Keratinocyte (primary cell): ENCODE measurements at regions not wholly inside any gene's neighbourhood (a gene's known extent, or its start where the extent isn't known, plus 50 kb on each side); places are given as distances from the start of the nearest gene placed in this dataset.

Source experiments
- DNase-seq: peaks from one replicate; pipeline ENCODE4 v3.0.0-alpha.2; 2011; ENCODE audit warnings: low read depth, missing footprints, low spot score
- FAIRE-seq: peaks from 2 replicates; lab custom pipeline; 2011; peaks lifted over from hg19 to GRCh38; lab: Jason Lieb, UNC
- H2AFZ ChIP-seq: 2 replicates; pipeline ENCODE4 v1.6.0; 2012; ENCODE audit warnings: low read length, control low read depth, inconsistent platforms; ENCODE audit not compliant: control insufficient read depth
- H3K27ac ChIP-seq: 2 replicates; pipeline ENCODE4 v1.5.1; 2011; ENCODE audit warnings: low read length; ENCODE audit not compliant: control insufficient read depth, insufficient read depth
- H3K27me3 ChIP-seq: 3 replicates; pipeline ENCODE4 v1.6.0; 2011; ENCODE audit warnings: low read length; ENCODE audit not compliant: control insufficient read depth, insufficient read depth; ENCODE audit errors: extremely low read depth
- H3K36me3 ChIP-seq, 2 experiments: 2 replicates in 1 of 2; 3 replicates in 1 of 2; pipeline ENCODE4 v1.5.1; 2011; ENCODE audit warnings: low read length in 2 of 2, mild to moderate bottlenecking in 1 of 2; ENCODE audit not compliant: control insufficient read depth in 2 of 2, insufficient read depth in 2 of 2; ENCODE audit errors: extremely low read depth in 1 of 2
- H3K4me1 ChIP-seq: 3 replicates; pipeline ENCODE4 v1.5.1; 2011; ENCODE audit warnings: low read length; ENCODE audit not compliant: control insufficient read depth, insufficient read depth; ENCODE audit errors: extremely low read depth
- H3K4me2 ChIP-seq: 3 replicates; pipeline ENCODE4 v1.6.0; 2011; ENCODE audit warnings: low read depth, low read length; ENCODE audit not compliant: control insufficient read depth, insufficient read depth; ENCODE audit errors: extremely low read depth
- H3K4me3 ChIP-seq, 3 experiments: fragments of 200-600 bp in 1 of 3; sonication (generic) in 1 of 3; 2 replicates in 2 of 3; 3 replicates in 1 of 3; pipeline ENCODE4 v1.5.1; 2011 to 2016; ENCODE audit warnings: low read length in 3 of 3, mild to moderate bottlenecking in 3 of 3, control low read depth in 2 of 3, inconsistent platforms in 1 of 3, low read depth in 1 of 3, mixed read lengths in 1 of 3, mixed run types in 1 of 3, moderate library complexity in 1 of 3; ENCODE audit not compliant: control insufficient read depth in 2 of 3, insufficient read depth in 2 of 3; ENCODE audit errors: extremely low read depth in 1 of 3
- H3K79me2 ChIP-seq: 2 replicates; pipeline ENCODE4 v1.6.0; 2012; ENCODE audit warnings: low read length; ENCODE audit not compliant: control insufficient read depth, insufficient read depth
- H3K9ac ChIP-seq: 3 replicates; pipeline ENCODE4 v1.6.0; 2011; ENCODE audit warnings: low read length; ENCODE audit not compliant: control insufficient read depth, insufficient read depth; ENCODE audit errors: extremely low read depth
- H3K9me1 ChIP-seq: 3 replicates; pipeline ENCODE4 v1.6.0; 2011; ENCODE audit warnings: low read length; ENCODE audit not compliant: control insufficient read depth, insufficient read depth; ENCODE audit errors: extremely low read depth
- H3K9me3 ChIP-seq: 2 replicates; pipeline ENCODE4 v1.5.1; 2012; ENCODE audit warnings: low read depth, low read length; ENCODE audit not compliant: control insufficient read depth
- H4K20me1 ChIP-seq: 3 replicates; pipeline ENCODE4 v1.6.0; 2011; ENCODE audit warnings: low read length; ENCODE audit not compliant: control insufficient read depth, insufficient read depth; ENCODE audit errors: extremely low read depth
- CTCF ChIP-seq, 3 experiments: IDR thresholded peaks in 1 of 3; conservative IDR thresholded peaks in 1 of 3; optimal IDR thresholded peaks in 1 of 3; 2 replicates in 2 of 3; 3 replicates in 1 of 3; pipeline versions ENCODE3 to v1.5.1; 2011; ENCODE audit warnings: low read length in 3 of 3, mild to moderate bottlenecking in 3 of 3, moderate library complexity in 2 of 3, control low read depth in 1 of 3, inconsistent platforms in 1 of 3; ENCODE audit not compliant: insufficient read depth in 2 of 3; ENCODE audit errors: extremely low read depth in 1 of 3
- EZH2 ChIP-seq: IDR thresholded peaks from one replicate; pipeline ENCODE4 v1.6.1; 2012; ENCODE audit warnings: inconsistent platforms, mild to moderate bottlenecking, low read length, moderate library complexity
- dilution Hi-C: fragments of 300-500 bp; cut with MboI; formaldehyde crosslinking; loops from one replicate; pipeline ENCODE4 v1.7.0; 2020; ENCODE audit warnings: low sequenced_read_pairs; ENCODE audit not compliant: extremely low pct_ligation_motif_present

GRCh38 chr6:126967296-126968005, 151.0 kb upstream of the RSPO3 start:
- dilution Hi-C loops = no loop called here
- Histone ChIP-seq H3K4me1 (no peaks in the 10 kb centered on the region), H2AFZ (no peak overlapping the region), H3K36me3 (no peaks in the 10 kb centered on the region), H3K9me1 (no peaks in the 10 kb centered on the region), H3K9ac (no peak overlapping the region), H3K27me3 (no peaks in the 10 kb centered on the region), H3K4me3 (no peak overlapping the region), H3K9me3 (no peaks in the 10 kb centered on the region), H3K27ac (no peak overlapping the region), H3K79me2 (no peaks in the 10 kb centered on the region), H4K20me1 (no peaks in the 10 kb centered on the region), H3K4me2 (no peak overlapping the region)
- TF ChIP-seq CTCF (optimal IDR thresholded peaks at IDR 0.05 in 1 of 3, IDR thresholded peaks at IDR 0.05 in 1 of 3, conservative IDR thresholded peaks at IDR 0.05 in 1 of 3; ENCODE audit: extremely low read depth in 1 of 3, insufficient read depth in 2 of 3, low read length in 3 of 3) (no peak), EZH2 (no peak)
- DNase-seq (no peak), FAIRE-seq (no peak)

- Histone ChIP-seq H3K9me3 (no peaks in the 10 kb centered on the region), H3K79me2 (no peaks in the 10 kb centered on the region), H3K4me2 (no peak overlapping the region), H3K4me3 (no peak overlapping the region), H3K27ac (no peak overlapping the region), H3K4me1 (no peaks in the 10 kb centered on the region), H3K9me1 (no peaks in the 10 kb centered on the region), H2AFZ (no peak overlapping the region), H4K20me1 (no peaks in the 10 kb centered on the region), H3K27me3 (no peaks in the 10 kb centered on the region), H3K36me3 (no peaks in the 10 kb centered on the region), H3K9ac (no peak overlapping the region)
- FAIRE-seq (no peak), DNase-seq (no peak)
- TF ChIP-seq CTCF (optimal IDR thresholded peaks at IDR 0.05 in 1 of 3, IDR thresholded peaks at IDR 0.05 in 1 of 3, conservative IDR thresholded peaks at IDR 0.05 in 1 of 3; ENCODE audit: extremely low read depth in 1 of 3, insufficient read depth in 2 of 3, low read length in 3 of 3) (no peak), EZH2 (no peak)
- dilution Hi-C loops = no loop called here
Measured at GRCh38 chr6:126976253-126976797, 142.1 kb upstream of the RSPO3 start.
